Suppressor macrophage (primary cell): ENCODE measurements at regions not wholly inside any gene's neighbourhood (a gene's known extent, or its start where the extent isn't known, plus 50 kb on each side); places are given as distances from the start of the nearest gene placed in this dataset.

Source experiments
- DNase-seq, 4 experiments: peaks; one replicate each; pipeline ENCODE4 v3.0.0-alpha.2; 2020 to 2022

GRCh38 chr2:16315908-16316307, 349.7 kb downstream of the CYRIA start:
- no peak for DNase-seq

- no peak for DNase-seq
Observed at GRCh38 chr2:16315458-16315835, 350.2 kb downstream of the CYRIA start.

- no peak for DNase-seq
Observed at GRCh38 chr2:16314691-16315457, 350.8 kb downstream of the CYRIA start.

GRCh38 chr2:16314001-16314400, 351.6 kb downstream of the CYRIA start:
- no peak for DNase-seq

GRCh38 chr2:16313235-16313975, 352.2 kb downstream of the CYRIA start:
- no peak for DNase-seq

- DNase-seq = no peak
Observed at GRCh38 chr2:16312771-16313170, 352.9 kb downstream of the CYRIA start.

- DNase-seq = no peak
Observed at GRCh38 chr2:16311521-16312440, 353.9 kb downstream of the CYRIA start.

- no peak for DNase-seq
Observed at GRCh38 chr2:16308816-16309215, 356.8 kb downstream of the CYRIA start.

GRCh38 chr2:16304876-16305590, 360.6 kb downstream of the CYRIA start:
- DNase-seq = no peak

GRCh38 chr2:16303761-16304160, 361.9 kb downstream of the CYRIA start:
- no peak for DNase-seq

GRCh38 chr2:16303273-16303577, 362.4 kb downstream of the CYRIA start:
- peak in 3 of 4 experiments; percentile 6 to 27 (median 8) for DNase-seq

- DNase-seq = peak in 1 of 4 experiments; percentile 2
Observed at GRCh38 chr2:16302431-16303272, 362.3 kb downstream of the MYCN start.

GRCh38 chr2:16301961-16302360, 361.6 kb downstream of the MYCN start:
- DNase-seq = no peak

GRCh38 chr2:16298866-16299265, 358.5 kb downstream of the MYCN start:
- DNase-seq = no peak

GRCh38 chr2:16296331-16297250, 356.2 kb downstream of the MYCN start:
- no peak for DNase-seq

GRCh38 chr2:16296038-16296290, 355.6 kb downstream of the MYCN start:
- DNase-seq = no peak

GRCh38 chr2:16294791-16295190, 354.4 kb downstream of the MYCN start:
- no peak for DNase-seq

GRCh38 chr2:16293871-16294270, 353.5 kb downstream of the MYCN start:
- no peak for DNase-seq

- no peak for DNase-seq
Observed at GRCh38 chr2:16293398-16293797, 353.0 kb downstream of the MYCN start.

GRCh38 chr2:16291731-16292550, 351.6 kb downstream of the MYCN start:
- no peak for DNase-seq
